Keratinocyte (primary cell): ENCODE measurements at regions not wholly inside any gene's neighbourhood (a gene's known extent, or its start where the extent isn't known, plus 50 kb on each side); places are given as distances from the start of the nearest gene placed in this dataset.
A peak's percentile ranks its signal among the peaks of the same experiment; 100 is the strongest.

Experiments
- DNase-seq: peaks from one replicate; pipeline ENCODE4 v3.0.0-alpha.2; 2011; ENCODE audit warnings: low read depth, missing footprints, low spot score
- FAIRE-seq: peaks from 2 replicates; lab custom pipeline; 2011; peaks lifted over from hg19 to GRCh38; lab: Jason Lieb, UNC
- H2AFZ ChIP-seq: 2 replicates; pipeline ENCODE4 v1.6.0; 2012; ENCODE audit warnings: low read length, control low read depth, inconsistent platforms; ENCODE audit not compliant: control insufficient read depth
- H3K27ac ChIP-seq: 2 replicates; pipeline ENCODE4 v1.5.1; 2011; ENCODE audit warnings: low read length; ENCODE audit not compliant: control insufficient read depth, insufficient read depth
- H3K27me3 ChIP-seq: 3 replicates; pipeline ENCODE4 v1.6.0; 2011; ENCODE audit warnings: low read length; ENCODE audit not compliant: control insufficient read depth, insufficient read depth; ENCODE audit errors: extremely low read depth
- H3K36me3 ChIP-seq, 2 experiments: 2 replicates in 1 of 2; 3 replicates in 1 of 2; pipeline ENCODE4 v1.5.1; 2011; ENCODE audit warnings: low read length in 2 of 2, mild to moderate bottlenecking in 1 of 2; ENCODE audit not compliant: control insufficient read depth in 2 of 2, insufficient read depth in 2 of 2; ENCODE audit errors: extremely low read depth in 1 of 2
- H3K4me1 ChIP-seq: 3 replicates; pipeline ENCODE4 v1.5.1; 2011; ENCODE audit warnings: low read length; ENCODE audit not compliant: control insufficient read depth, insufficient read depth; ENCODE audit errors: extremely low read depth
- H3K4me2 ChIP-seq: 3 replicates; pipeline ENCODE4 v1.6.0; 2011; ENCODE audit warnings: low read depth, low read length; ENCODE audit not compliant: control insufficient read depth, insufficient read depth; ENCODE audit errors: extremely low read depth
- H3K4me3 ChIP-seq, 3 experiments: fragments of 200-600 bp in 1 of 3; sonication (generic) in 1 of 3; 2 replicates in 2 of 3; 3 replicates in 1 of 3; pipeline ENCODE4 v1.5.1; 2011 to 2016; ENCODE audit warnings: low read length in 3 of 3, mild to moderate bottlenecking in 3 of 3, control low read depth in 2 of 3, inconsistent platforms in 1 of 3, low read depth in 1 of 3, mixed read lengths in 1 of 3, mixed run types in 1 of 3, moderate library complexity in 1 of 3; ENCODE audit not compliant: control insufficient read depth in 2 of 3, insufficient read depth in 2 of 3; ENCODE audit errors: extremely low read depth in 1 of 3
- H3K79me2 ChIP-seq: 2 replicates; pipeline ENCODE4 v1.6.0; 2012; ENCODE audit warnings: low read length; ENCODE audit not compliant: control insufficient read depth, insufficient read depth
- H3K9ac ChIP-seq: 3 replicates; pipeline ENCODE4 v1.6.0; 2011; ENCODE audit warnings: low read length; ENCODE audit not compliant: control insufficient read depth, insufficient read depth; ENCODE audit errors: extremely low read depth
- H3K9me1 ChIP-seq: 3 replicates; pipeline ENCODE4 v1.6.0; 2011; ENCODE audit warnings: low read length; ENCODE audit not compliant: control insufficient read depth, insufficient read depth; ENCODE audit errors: extremely low read depth
- H3K9me3 ChIP-seq: 2 replicates; pipeline ENCODE4 v1.5.1; 2012; ENCODE audit warnings: low read depth, low read length; ENCODE audit not compliant: control insufficient read depth
- H4K20me1 ChIP-seq: 3 replicates; pipeline ENCODE4 v1.6.0; 2011; ENCODE audit warnings: low read length; ENCODE audit not compliant: control insufficient read depth, insufficient read depth; ENCODE audit errors: extremely low read depth
- CTCF ChIP-seq, 3 experiments: IDR thresholded peaks in 1 of 3; conservative IDR thresholded peaks in 1 of 3; optimal IDR thresholded peaks in 1 of 3; 2 replicates in 2 of 3; 3 replicates in 1 of 3; pipeline versions ENCODE3 to v1.5.1; 2011; ENCODE audit warnings: low read length in 3 of 3, mild to moderate bottlenecking in 3 of 3, moderate library complexity in 2 of 3, control low read depth in 1 of 3, inconsistent platforms in 1 of 3; ENCODE audit not compliant: insufficient read depth in 2 of 3; ENCODE audit errors: extremely low read depth in 1 of 3
- EZH2 ChIP-seq: IDR thresholded peaks from one replicate; pipeline ENCODE4 v1.6.1; 2012; ENCODE audit warnings: inconsistent platforms, mild to moderate bottlenecking, low read length, moderate library complexity
- dilution Hi-C: fragments of 300-500 bp; cut with MboI; formaldehyde crosslinking; loops from one replicate; pipeline ENCODE4 v1.7.0; 2020; ENCODE audit warnings: low sequenced_read_pairs; ENCODE audit not compliant: extremely low pct_ligation_motif_present

- Histone ChIP-seq H3K4me1 (no peaks in the 10 kb centered on the region), H3K9me3 (peaks cover 7% of the 10 kb centered on the region), H3K9me1 (no peaks in the 10 kb centered on the region), H4K20me1 (no peaks in the 10 kb centered on the region), H3K36me3 (no peaks in the 10 kb centered on the region), H2AFZ (no peak overlapping the region), H3K9ac (no peak overlapping the region), H3K27ac (no peak overlapping the region), H3K27me3 (no peaks in the 10 kb centered on the region), H3K4me2 (no peak overlapping the region), H3K79me2 (no peaks in the 10 kb centered on the region), H3K4me3 (no peak overlapping the region)
- FAIRE-seq (no peak), DNase-seq (no peak)
- dilution Hi-C loops, result no loop called here
- TF ChIP-seq CTCF (optimal IDR thresholded peaks at IDR 0.05 in 1 of 3, IDR thresholded peaks at IDR 0.05 in 1 of 3, conservative IDR thresholded peaks at IDR 0.05 in 1 of 3; ENCODE audit: extremely low read depth in 1 of 3, insufficient read depth in 2 of 3, low read length in 3 of 3), result no peak
- no peak for TF ChIP-seq EZH2
These were observed 305.4 kb upstream of the CDYL start for GRCh38 chr6:4470698-4471210.

- DNase-seq (no peak), FAIRE-seq (no peak)
- no peaks in the 10 kb centered on the region for H3K9me1 ChIP-seq
- no peaks in the 10 kb centered on the region for H4K20me1 ChIP-seq
- H3K4me1 ChIP-seq, result no peaks in the 10 kb centered on the region
- no peaks in the 10 kb centered on the region for H3K36me3 ChIP-seq
- no peak overlapping the region for H3K4me2 ChIP-seq
- H3K9ac ChIP-seq, result no peak overlapping the region
- no peak overlapping the region for H3K27ac ChIP-seq
- no peaks in the 10 kb centered on the region for H3K27me3 ChIP-seq
- TF ChIP-seq CTCF (optimal IDR thresholded peaks at IDR 0.05 in 1 of 3, IDR thresholded peaks at IDR 0.05 in 1 of 3, conservative IDR thresholded peaks at IDR 0.05 in 1 of 3; ENCODE audit: extremely low read depth in 1 of 3, insufficient read depth in 2 of 3, low read length in 3 of 3) (peak in 1 of 3 experiments; percentile 5), EZH2 (no peak)
- peaks cover 5% of the 10 kb centered on the region for H3K9me3 ChIP-seq
- dilution Hi-C loops, result no loop called here
- H3K79me2 ChIP-seq, result no peaks in the 10 kb centered on the region
- no peak overlapping the region for H2AFZ ChIP-seq
- no peak overlapping the region for H3K4me3 ChIP-seq
These were observed 309.3 kb upstream of the CDYL start for GRCh38 chr6:4466769-4467480.
